Astrocyte (in vitro differentiated cells and primary cell): ENCODE measurements at regions not wholly inside any gene's neighbourhood (a gene's known extent, or its start where the extent isn't known, plus 50 kb on each side); places are given as distances from the start of the nearest gene placed in this dataset.

Experiments
- EZH2 ChIP-seq: IDR thresholded peaks from 2 replicates; pipeline ENCODE4 v1.6.1; 2012; ENCODE audit warnings: mild to moderate bottlenecking, low read length, inconsistent platforms; ENCODE audit not compliant: insufficient read depth
- TF ChIP-seq, protein P1 (sequence below): IDR thresholded peaks from 2 replicates; pipeline ENCODE4 v1.5.1; 2011; ENCODE audit warnings: low read depth, mild to moderate bottlenecking, inconsistent platforms, low read length, moderate library complexity; ENCODE audit not compliant: insufficient read depth

- TF ChIP-seq, protein P1, sequence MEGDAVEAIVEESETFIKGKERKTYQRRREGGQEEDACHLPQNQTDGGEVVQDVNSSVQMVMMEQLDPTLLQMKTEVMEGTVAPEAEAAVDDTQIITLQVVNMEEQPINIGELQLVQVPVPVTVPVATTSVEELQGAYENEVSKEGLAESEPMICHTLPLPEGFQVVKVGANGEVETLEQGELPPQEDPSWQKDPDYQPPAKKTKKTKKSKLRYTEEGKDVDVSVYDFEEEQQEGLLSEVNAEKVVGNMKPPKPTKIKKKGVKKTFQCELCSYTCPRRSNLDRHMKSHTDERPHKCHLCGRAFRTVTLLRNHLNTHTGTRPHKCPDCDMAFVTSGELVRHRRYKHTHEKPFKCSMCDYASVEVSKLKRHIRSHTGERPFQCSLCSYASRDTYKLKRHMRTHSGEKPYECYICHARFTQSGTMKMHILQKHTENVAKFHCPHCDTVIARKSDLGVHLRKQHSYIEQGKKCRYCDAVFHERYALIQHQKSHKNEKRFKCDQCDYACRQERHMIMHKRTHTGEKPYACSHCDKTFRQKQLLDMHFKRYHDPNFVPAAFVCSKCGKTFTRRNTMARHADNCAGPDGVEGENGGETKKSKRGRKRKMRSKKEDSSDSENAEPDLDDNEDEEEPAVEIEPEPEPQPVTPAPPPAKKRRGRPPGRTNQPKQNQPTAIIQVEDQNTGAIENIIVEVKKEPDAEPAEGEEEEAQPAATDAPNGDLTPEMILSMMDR, result no peak
- no peak for TF ChIP-seq EZH2
These were observed 108.3 kb downstream of the POSTN start for GRCh38 chr13:37490176-37490779.
